PC-3 (cell line): ENCODE measurements at regions not wholly inside any gene's neighbourhood (a gene's known extent, or its start where the extent isn't known, plus 50 kb on each side); places are given as distances from the start of the nearest gene placed in this dataset.

Source experiments
- ATAC-seq: fragments of 200-7000 bp; cut with Tn5 transposase; 2 replicates; pipeline ENCODE4 v1.9.1; 2020; ENCODE audit warnings: mild to moderate bottlenecking, moderate library complexity
- BruUV-seq: library from RNA; stranded (reverse); fragments of 400-500 nt; replicated peaks from 2 replicates; lab custom pipeline; 2021; lab: Mats Ljungman, UMichigan
- CTCF ChIA-PET: fragments of 300-600 bp; sonication (Branson Sonifier 250); formaldehyde crosslinking; loops from one replicate; lab custom pipeline; 2022; ENCODE audit warnings: antibody characterized with exemption; lab: Charles Lee
- POLR2A ChIA-PET: fragments of 300-600 bp; sonication (Branson Sonifier 250); formaldehyde crosslinking; loops from one replicate; lab custom pipeline; 2022; ENCODE audit warnings: antibody characterized with exemption; ENCODE audit not compliant: unreplicated experiment; lab: Charles Lee
- DNase-seq: peaks from one replicate; pipeline ENCODE4 v3.0.0-alpha.2; 2015
- H2AFZ ChIP-seq: fragments of 300-600 bp; sonication (generic); 2 replicates; pipeline ENCODE4 v1.6.0; 2016; ENCODE audit warnings: antibody characterized with exemption, low read length
- H3F3A ChIP-seq: fragments of 300-600 bp; sonication (generic); one replicate; pipeline ENCODE4 v1.6.0; 2017; ENCODE audit warnings: antibody characterized with exemption, low read length, control low read depth, mild to moderate bottlenecking; ENCODE audit not compliant: unreplicated experiment
- H3K27ac ChIP-seq: fragments of 300-600 bp; sonication (generic); 2 replicates; pipeline ENCODE4 v1.5.1; 2016; ENCODE audit warnings: mild to moderate bottlenecking, low read length
- H3K27me3 ChIP-seq: fragments of 300-600 bp; sonication (generic); 2 replicates; pipeline ENCODE4 v1.6.1; 2016; ENCODE audit warnings: low read length, mixed read lengths
- H3K36me3 ChIP-seq: fragments of 300-600 bp; sonication (generic); 2 replicates; pipeline ENCODE4 v1.6.1; 2016; ENCODE audit warnings: low read depth, mixed run types, low read length, mixed read lengths
- H3K4me1 ChIP-seq: fragments of 300-600 bp; sonication (generic); 2 replicates; pipeline ENCODE4 v1.5.1; 2016; ENCODE audit warnings: low read length; ENCODE audit not compliant: insufficient read depth
- H3K4me2 ChIP-seq: fragments of 300-600 bp; sonication (generic); 2 replicates; pipeline ENCODE4 v1.6.0; 2016; ENCODE audit warnings: low read length
- H3K4me3 ChIP-seq: fragments of 300-600 bp; sonication (generic); 2 replicates; pipeline ENCODE4 v1.5.1; 2016; ENCODE audit warnings: mild to moderate bottlenecking, low read length, mixed read lengths
- H3K79me2 ChIP-seq: fragments of 300-600 bp; sonication (generic); 2 replicates; pipeline ENCODE4 v1.6.1; 2017; ENCODE audit warnings: low read length, mixed read lengths
- H3K9ac ChIP-seq: fragments of 300-600 bp; sonication (generic); 2 replicates; pipeline ENCODE4 v1.6.0; 2016; ENCODE audit warnings: mild to moderate bottlenecking, low read length
- H3K9me2 ChIP-seq: fragments of 300-600 bp; sonication (generic); replicated peaks from 2 replicates; pipeline ENCODE4 v1.6.1; 2016; ENCODE audit warnings: mixed run types, low read length, mixed read lengths
- H3K9me3 ChIP-seq: fragments of 300-600 bp; sonication (generic); 2 replicates; pipeline ENCODE4 v1.6.1; 2016; ENCODE audit warnings: low read length, mixed read lengths
- H4K20me1 ChIP-seq: fragments of 300-600 bp; sonication (generic); 2 replicates; pipeline ENCODE4 v1.6.1; 2016; ENCODE audit warnings: low read length, mixed read lengths
- CTCF ChIP-seq: fragments of 300-600 bp; sonication (generic); conservative IDR thresholded peaks from 2 replicates; pipeline ENCODE4 v1.5.1; 2017; ENCODE audit warnings: antibody characterized with exemption, low read depth, mild to moderate bottlenecking, low read length
- EZH2 ChIP-seq: fragments of 300-600 bp; sonication (generic); IDR thresholded peaks from one replicate; pipeline ENCODE4 v1.6.1; 2017; ENCODE audit warnings: antibody characterized with exemption, mild to moderate bottlenecking, low read length; ENCODE audit not compliant: unreplicated experiment
- EZH2phosphoT487 ChIP-seq: fragments of 300-600 bp; sonication (generic); IDR thresholded peaks from 2 replicates; pipeline ENCODE4 v1.6.1; 2018; ENCODE audit warnings: mild to moderate bottlenecking, antibody characterized with exemption, low read length, borderline replicate concordance
- intact Hi-C: fragments of 100-400 bp; cut with micrococcal nuclease; formaldehyde crosslinking; loops from 2 replicates; pipeline ENCODE4 v1.9.0; 2023

DNA sequence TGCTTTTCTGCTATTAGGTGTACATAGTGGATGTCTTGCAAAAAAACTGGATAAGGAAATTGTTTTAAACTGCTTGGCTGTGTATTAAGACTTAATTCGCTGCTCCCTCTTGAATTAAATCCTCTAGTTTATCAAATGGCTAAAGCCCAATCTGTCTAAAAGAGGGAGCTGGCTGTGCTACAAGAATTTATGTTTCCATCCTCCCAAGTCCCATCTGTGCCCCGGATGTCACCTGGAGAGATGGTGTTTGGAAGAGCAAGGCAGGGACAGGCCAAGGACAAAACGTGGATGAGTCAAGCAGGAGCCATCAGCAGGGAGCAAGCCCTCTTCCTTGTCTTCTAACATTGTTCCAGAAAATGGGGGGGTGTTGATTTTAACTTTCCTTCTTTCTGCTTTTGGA lies 171.3 kb upstream of the LCORL start:
- H3K79me2 ChIP-seq = no peaks in the 10 kb centered on the region
- peaks cover 9% of the 10 kb centered on the region for H3K27me3 ChIP-seq
- ChIA-PET POLR2A (no interaction called here), CTCF (no interaction called here)
- no peaks in the 10 kb centered on the region for H3K9me3 ChIP-seq
- no peak overlapping the region for H3K4me2 ChIP-seq
- H3K4me1 ChIP-seq = no peaks in the 10 kb centered on the region
- DNase-seq (no peak), ATAC-seq (no peak)
- H3F3A ChIP-seq = no peaks in the 10 kb centered on the region
- TF ChIP-seq EZH2 = no peak
- no peak for TF ChIP-seq EZH2phosphoT487
- TF ChIP-seq CTCF = no peak
- no peaks in the 10 kb centered on the region for H4K20me1 ChIP-seq
- no peaks in the 10 kb centered on the region for H3K36me3 ChIP-seq
- no peak overlapping the region for H3K9ac ChIP-seq
- H3K9me2 ChIP-seq = no peaks in the 10 kb centered on the region
- H2AFZ ChIP-seq = no peak overlapping the region
- no TSS peak for BruUV-seq
- intact Hi-C loops = no loop called here
- no peak overlapping the region for H3K27ac ChIP-seq
- H3K4me3 ChIP-seq = no peak overlapping the region

DNA sequence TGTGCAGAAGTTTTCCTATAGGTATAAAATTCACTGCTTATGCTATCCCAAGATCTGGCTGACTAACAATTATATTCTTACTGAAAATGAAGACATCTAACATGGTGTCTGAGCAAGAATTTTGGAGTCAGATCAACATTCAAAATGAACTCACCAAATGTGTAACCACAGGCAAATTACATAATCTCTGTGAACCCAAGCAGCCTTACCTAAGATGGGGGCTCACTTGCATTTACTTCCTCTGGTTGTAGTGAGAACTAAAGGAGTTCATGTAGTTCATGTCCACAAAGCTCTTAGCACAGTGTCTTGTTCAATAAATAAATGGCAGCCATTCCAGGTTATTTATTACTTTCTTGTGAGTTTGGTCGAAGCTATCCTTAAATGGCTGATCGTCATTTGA lies 163.9 kb upstream of the LCORL start:
- H3K4me3 ChIP-seq = no peak overlapping the region
- H4K20me1 ChIP-seq = no peaks in the 10 kb centered on the region
- H3K9me2 ChIP-seq = no peaks in the 10 kb centered on the region
- no peak for DNase-seq
- no TSS peak for BruUV-seq
- H2AFZ ChIP-seq = no peak overlapping the region
- no peaks in the 10 kb centered on the region for H3F3A ChIP-seq
- H3K36me3 ChIP-seq = no peaks in the 10 kb centered on the region
- H3K9ac ChIP-seq = no peak overlapping the region
- H3K4me1 ChIP-seq = no peaks in the 10 kb centered on the region
- H3K27me3 ChIP-seq = no peaks in the 10 kb centered on the region
- H3K9me3 ChIP-seq = no peaks in the 10 kb centered on the region
- TF ChIP-seq EZH2 (no peak), EZH2phosphoT487 (no peak), CTCF (no peak)
- H3K27ac ChIP-seq = no peak overlapping the region
- no peaks in the 10 kb centered on the region for H3K79me2 ChIP-seq
- H3K4me2 ChIP-seq = no peak overlapping the region
- ChIA-PET CTCF (no interaction called here), POLR2A (no interaction called here)
- ATAC-seq = no peak
- intact Hi-C loops = no loop called here

GRCh38 chr4:18180892-18181291 lies 159.3 kb upstream of the LCORL start:
- H3K27me3 ChIP-seq = no peaks in the 10 kb centered on the region
- no peaks in the 10 kb centered on the region for H3K79me2 ChIP-seq
- H3K9ac ChIP-seq = no peak overlapping the region
- no peaks in the 10 kb centered on the region for H4K20me1 ChIP-seq
- H3K4me2 ChIP-seq = no peak overlapping the region
- TF ChIP-seq CTCF (no peak), EZH2 (no peak), EZH2phosphoT487 (no peak)
- H3K9me3 ChIP-seq = no peaks in the 10 kb centered on the region
- H2AFZ ChIP-seq = no peak overlapping the region
- no peak overlapping the region for H3K27ac ChIP-seq
- no TSS peak for BruUV-seq
- intact Hi-C loops = no loop called here
- DNase-seq (no peak), ATAC-seq (no peak)
- no peaks in the 10 kb centered on the region for H3K9me2 ChIP-seq
- H3K4me1 ChIP-seq = no peaks in the 10 kb centered on the region
- no peaks in the 10 kb centered on the region for H3K36me3 ChIP-seq
- H3F3A ChIP-seq = no peaks in the 10 kb centered on the region
- POLR2A ChIA-PET = no interaction called here
- CTCF ChIA-PET = no interaction called here
- no peak overlapping the region for H3K4me3 ChIP-seq
